Neural progenitor cell (in vitro differentiated cells): ENCODE measurements at regions not wholly inside any gene's neighbourhood (a gene's known extent, or its start where the extent isn't known, plus 50 kb on each side); places are given as distances from the start of the nearest gene placed in this dataset.

Experiments used
- CTCF ChIP-seq: fragments of 200-600 bp; sonication (generic); IDR thresholded peaks from 2 replicates; pipeline ENCODE4 v1.5.1; 2017; ENCODE audit warnings: antibody characterized with exemption, mild to moderate bottlenecking
- EZH2 ChIP-seq: fragments of 200-600 bp; sonication (generic); IDR thresholded peaks from 2 replicates; pipeline ENCODE4 v1.6.1; 2017; ENCODE audit warnings: antibody characterized with exemption, mild to moderate bottlenecking, moderate library complexity
- EZH2phosphoT487 ChIP-seq: fragments of 200-600 bp; sonication (generic); IDR thresholded peaks from 2 replicates; pipeline ENCODE4 v1.6.1; 2017; ENCODE audit warnings: antibody characterized with exemption

- TF ChIP-seq CTCF, result no peak
- no peak for TF ChIP-seq EZH2
- no peak for TF ChIP-seq EZH2phosphoT487
Observed at GRCh38 chr7:130881799-130882141, 147.8 kb upstream of the KLF14 start.
